Keratinocyte (primary cell): ENCODE measurements at regions not wholly inside any gene's neighbourhood (a gene's known extent, or its start where the extent isn't known, plus 50 kb on each side); places are given as distances from the start of the nearest gene placed in this dataset.

Source experiments
- CTCF ChIP-seq, 3 experiments: IDR thresholded peaks in 1 of 3; conservative IDR thresholded peaks in 1 of 3; optimal IDR thresholded peaks in 1 of 3; 2 replicates in 2 of 3; 3 replicates in 1 of 3; pipeline versions ENCODE3 to v1.5.1; 2011; ENCODE audit warnings: low read length in 3 of 3, mild to moderate bottlenecking in 3 of 3, moderate library complexity in 2 of 3, control low read depth in 1 of 3, inconsistent platforms in 1 of 3; ENCODE audit not compliant: insufficient read depth in 2 of 3; ENCODE audit errors: extremely low read depth in 1 of 3
- EZH2 ChIP-seq: IDR thresholded peaks from one replicate; pipeline ENCODE4 v1.6.1; 2012; ENCODE audit warnings: inconsistent platforms, mild to moderate bottlenecking, low read length, moderate library complexity

DNA sequence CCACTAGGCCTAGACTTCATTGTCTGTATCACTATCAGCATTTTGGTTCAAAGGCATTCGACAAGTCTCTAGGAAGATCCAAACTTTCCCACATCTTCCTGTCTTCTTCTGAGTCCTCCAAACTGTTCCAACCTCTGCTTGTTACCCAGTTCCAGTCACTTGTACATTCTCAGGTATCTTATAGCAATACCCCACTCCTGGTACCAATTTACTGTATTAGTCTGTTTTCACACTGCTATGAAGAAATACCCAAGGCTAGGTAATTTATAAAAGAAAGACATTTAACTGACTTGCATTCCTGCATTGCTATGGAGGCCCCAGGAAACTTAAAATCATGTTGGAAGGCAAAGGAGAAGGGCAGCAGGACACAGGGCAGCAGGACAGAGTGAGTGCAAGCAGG, 293.9 kb downstream of the ARAP2 start:
- TF ChIP-seq CTCF (optimal IDR thresholded peaks at IDR 0.05 in 1 of 3, IDR thresholded peaks at IDR 0.05 in 1 of 3, conservative IDR thresholded peaks at IDR 0.05 in 1 of 3; ENCODE audit: extremely low read depth in 1 of 3, insufficient read depth in 2 of 3, low read length in 3 of 3), result no peak
- TF ChIP-seq EZH2, result no peak
